ENCODE measurements at regions not wholly inside any gene's neighbourhood (a gene's known extent, or its start where the extent isn't known, plus 50 kb on each side); places are given as distances from the start of the nearest gene placed in this dataset.

DNA sequence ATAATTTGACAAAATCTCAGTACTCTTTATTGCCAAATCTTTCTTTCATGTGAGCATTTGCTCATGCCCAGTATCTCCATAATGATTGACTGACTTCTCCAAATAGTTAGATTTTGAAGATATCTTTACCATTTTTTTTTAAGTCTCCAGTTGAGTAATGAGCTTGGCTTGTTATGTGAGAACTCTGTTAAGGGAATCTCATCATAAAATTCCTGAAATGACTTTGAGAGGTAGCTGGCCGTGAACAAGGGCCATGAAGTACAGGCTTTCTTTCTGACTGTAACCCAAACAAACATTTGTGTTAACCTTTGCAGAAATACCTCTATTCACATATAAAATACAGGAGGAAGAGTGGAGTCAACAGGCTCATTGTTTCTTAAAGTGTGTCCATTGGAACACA is 449.7 kb downstream of the IRS2 start:
- TF ChIP-seq, protein P1, sequence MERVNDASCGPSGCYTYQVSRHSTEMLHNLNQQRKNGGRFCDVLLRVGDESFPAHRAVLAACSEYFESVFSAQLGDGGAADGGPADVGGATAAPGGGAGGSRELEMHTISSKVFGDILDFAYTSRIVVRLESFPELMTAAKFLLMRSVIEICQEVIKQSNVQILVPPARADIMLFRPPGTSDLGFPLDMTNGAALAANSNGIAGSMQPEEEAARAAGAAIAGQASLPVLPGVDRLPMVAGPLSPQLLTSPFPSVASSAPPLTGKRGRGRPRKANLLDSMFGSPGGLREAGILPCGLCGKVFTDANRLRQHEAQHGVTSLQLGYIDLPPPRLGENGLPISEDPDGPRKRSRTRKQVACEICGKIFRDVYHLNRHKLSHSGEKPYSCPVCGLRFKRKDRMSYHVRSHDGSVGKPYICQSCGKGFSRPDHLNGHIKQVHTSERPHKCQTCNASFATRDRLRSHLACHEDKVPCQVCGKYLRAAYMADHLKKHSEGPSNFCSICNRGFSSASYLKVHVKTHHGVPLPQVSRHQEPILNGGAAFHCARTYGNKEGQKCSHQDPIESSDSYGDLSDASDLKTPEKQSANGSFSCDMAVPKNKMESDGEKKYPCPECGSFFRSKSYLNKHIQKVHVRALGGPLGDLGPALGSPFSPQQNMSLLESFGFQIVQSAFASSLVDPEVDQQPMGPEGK (CRISPR knock-in tag; IDR thresholded peaks at IDR 0.05; ENCODE audit: borderline replicate concordance): no peak
- TF ChIP-seq, protein P2, sequence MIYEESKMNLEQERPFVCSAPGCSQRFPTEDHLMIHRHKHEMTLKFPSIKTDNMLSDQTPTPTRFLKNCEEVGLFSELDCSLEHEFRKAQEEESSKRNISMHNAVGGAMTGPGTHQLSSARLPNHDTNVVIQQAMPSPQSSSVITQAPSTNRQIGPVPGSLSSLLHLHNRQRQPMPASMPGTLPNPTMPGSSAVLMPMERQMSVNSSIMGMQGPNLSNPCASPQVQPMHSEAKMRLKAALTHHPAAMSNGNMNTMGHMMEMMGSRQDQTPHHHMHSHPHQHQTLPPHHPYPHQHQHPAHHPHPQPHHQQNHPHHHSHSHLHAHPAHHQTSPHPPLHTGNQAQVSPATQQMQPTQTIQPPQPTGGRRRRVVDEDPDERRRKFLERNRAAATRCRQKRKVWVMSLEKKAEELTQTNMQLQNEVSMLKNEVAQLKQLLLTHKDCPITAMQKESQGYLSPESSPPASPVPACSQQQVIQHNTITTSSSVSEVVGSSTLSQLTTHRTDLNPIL (CRISPR knock-in tag; IDR thresholded peaks at IDR 0.05; ENCODE audit: low read depth): peak; percentile 63; the same call in 1 of the 2 replicates
- TF ChIP-seq ESRRG (CRISPR knock-in tag; IDR thresholded peaks at IDR 0.05): no peak
